Muscle layer of duodenum (tissue), 2 donors: ENCODE measurements at regions not wholly inside any gene's neighbourhood (a gene's known extent, or its start where the extent isn't known, plus 50 kb on each side); places are given as distances from the start of the nearest gene placed in this dataset.

Experiments used
- H3K27ac ChIP-seq: one replicate; pipeline ENCODE4 v1.7.0; 2013; ENCODE audit warnings: mild to moderate bottlenecking, low read length
- H3K27me3 ChIP-seq: one replicate; pipeline ENCODE4 v1.7.0; 2013; ENCODE audit warnings: low read depth, mild to moderate bottlenecking, control low read depth, low read length
- H3K36me3 ChIP-seq, 2 donors: one replicate each; pipeline ENCODE4 v1.7.0; 2013; ENCODE audit warnings: low read length in 2 of 2, control low read depth in 1 of 2, mild to moderate bottlenecking in 1 of 2; ENCODE audit not compliant: insufficient read depth in 2 of 2, control insufficient read depth in 1 of 2
- H3K4me1 ChIP-seq, 2 donors: one replicate each; pipeline ENCODE4 v1.7.0; 2013; ENCODE audit warnings: low read length in 2 of 2, mild to moderate bottlenecking in 2 of 2, control low read depth in 1 of 2, moderate library complexity in 1 of 2; ENCODE audit not compliant: insufficient read depth in 2 of 2, control insufficient read depth in 1 of 2
- H3K4me3 ChIP-seq, 2 donors: one replicate each; pipeline ENCODE4 v1.7.0; 2013; ENCODE audit warnings: low read length in 2 of 2, low read depth in 1 of 2, mild to moderate bottlenecking in 1 of 2
- H3K9me3 ChIP-seq, 2 donors: one replicate each; pipeline ENCODE4 v1.7.0; 2013; ENCODE audit warnings: low read length in 2 of 2, control low read depth in 1 of 2, mild to moderate bottlenecking in 1 of 2; ENCODE audit not compliant: control insufficient read depth in 1 of 2
- donor health status: healthy.

GRCh38 chr14:26199590-26200370 is 398.1 kb downstream of the NOVA1 start:
- no peak overlapping the region for H3K27ac ChIP-seq
- H3K36me3 ChIP-seq = no peaks in the 10 kb centered on the region
- no peaks in the 10 kb centered on the region for H3K27me3 ChIP-seq
- H3K9me3 ChIP-seq = no peaks in the 10 kb centered on the region
- no peak overlapping the region for H3K4me3 ChIP-seq
- H3K4me1 ChIP-seq = no peaks in the 10 kb centered on the region

GRCh38 chr14:26199096-26199495 is 398.7 kb downstream of the NOVA1 start:
- no peaks in the 10 kb centered on the region for H3K4me1 ChIP-seq
- no peaks in the 10 kb centered on the region for H3K9me3 ChIP-seq

GRCh38 chr14:26194816-26195215 is 403.0 kb downstream of the NOVA1 start:
- H3K27me3 ChIP-seq = no peaks in the 10 kb centered on the region
- no peak overlapping the region for H3K4me3 ChIP-seq
- no peaks in the 10 kb centered on the region for H3K4me1 ChIP-seq
- no peak overlapping the region for H3K27ac ChIP-seq
- no peaks in the 10 kb centered on the region for H3K9me3 ChIP-seq
- no peaks in the 10 kb centered on the region for H3K36me3 ChIP-seq

More at GRCh38 chr14:26199096-26199495, 398.7 kb downstream of the NOVA1 start:
- H3K27ac ChIP-seq = no peak overlapping the region
- H3K4me3 ChIP-seq = no peak overlapping the region
- no peaks in the 10 kb centered on the region for H3K36me3 ChIP-seq
- H3K27me3 ChIP-seq = no peaks in the 10 kb centered on the region

GRCh38 chr14:26191671-26192070 is 406.2 kb downstream of the NOVA1 start:
- Histone ChIP-seq H3K36me3 (no peaks in the 10 kb centered on the region), H3K4me3 (no peak overlapping the region), H3K27me3 (no peaks in the 10 kb centered on the region), H3K9me3 (no peaks in the 10 kb centered on the region), H3K4me1 (no peaks in the 10 kb centered on the region), H3K27ac (no peak overlapping the region)

- Histone ChIP-seq H3K27ac (no peak overlapping the region), H3K4me3 (no peak overlapping the region), H3K4me1 (no peaks in the 10 kb centered on the region), H3K27me3 (no peaks in the 10 kb centered on the region), H3K36me3 (no peaks in the 10 kb centered on the region), H3K9me3 (no peaks in the 10 kb centered on the region)
These were observed 406.7 kb downstream of the NOVA1 start for GRCh38 chr14:26191123-26191522.

- no peak overlapping the region for H3K27ac ChIP-seq
- no peaks in the 10 kb centered on the region for H3K27me3 ChIP-seq
- H3K36me3 ChIP-seq = no peaks in the 10 kb centered on the region
- H3K4me3 ChIP-seq = no peak overlapping the region
- no peaks in the 10 kb centered on the region for H3K9me3 ChIP-seq
- no peaks in the 10 kb centered on the region for H3K4me1 ChIP-seq
These were observed 407.2 kb downstream of the NOVA1 start for GRCh38 chr14:26190646-26191045.

- Histone ChIP-seq H3K4me1 (no peaks in the 10 kb centered on the region), H3K27ac (no peak overlapping the region), H3K9me3 (no peaks in the 10 kb centered on the region)
These were observed 409.7 kb downstream of the NOVA1 start for GRCh38 chr14:26187996-26188620.

GRCh38 chr14:26180221-26180620 is 417.6 kb downstream of the NOVA1 start:
- Histone ChIP-seq H3K27me3 (no peaks in the 10 kb centered on the region), H3K36me3 (no peaks in the 10 kb centered on the region), H3K4me1 (no peaks in the 10 kb centered on the region), H3K9me3 (no peaks in the 10 kb centered on the region), H3K4me3 (no peak overlapping the region), H3K27ac (no peak overlapping the region)

More at GRCh38 chr14:26187996-26188620, 409.7 kb downstream of the NOVA1 start:
- Histone ChIP-seq H3K36me3 (no peaks in the 10 kb centered on the region), H3K27me3 (no peaks in the 10 kb centered on the region), H3K4me3 (no peak overlapping the region)

- no peak overlapping the region for H3K27ac ChIP-seq
- no peaks in the 10 kb centered on the region for H3K4me1 ChIP-seq
- no peaks in the 10 kb centered on the region for H3K9me3 ChIP-seq
- no peaks in the 10 kb centered on the region for H3K27me3 ChIP-seq
- H3K4me3 ChIP-seq = no peak overlapping the region
- no peaks in the 10 kb centered on the region for H3K36me3 ChIP-seq
These were observed 422.2 kb downstream of the NOVA1 start for GRCh38 chr14:26175658-26176057.

GRCh38 chr14:26174395-26174794 is 423.4 kb downstream of the NOVA1 start:
- Histone ChIP-seq H3K27me3 (no peaks in the 10 kb centered on the region), H3K4me3 (no peak overlapping the region), H3K27ac (no peak overlapping the region), H3K9me3 (no peaks in the 10 kb centered on the region), H3K36me3 (no peaks in the 10 kb centered on the region), H3K4me1 (no peaks in the 10 kb centered on the region)

- Histone ChIP-seq H3K36me3 (no peaks in the 10 kb centered on the region), H3K4me3 (no peak overlapping the region)
These were observed 424.2 kb downstream of the NOVA1 start for GRCh38 chr14:26173581-26174110.

More at GRCh38 chr14:26173581-26174110, 424.2 kb downstream of the NOVA1 start:
- H3K4me1 ChIP-seq = no peaks in the 10 kb centered on the region
- H3K9me3 ChIP-seq = no peaks in the 10 kb centered on the region
- no peaks in the 10 kb centered on the region for H3K27me3 ChIP-seq
- H3K27ac ChIP-seq = no peak overlapping the region
